ENCODE measurements at regions not wholly inside any gene's neighbourhood (a gene's known extent, or its start where the extent isn't known, plus 50 kb on each side); places are given as distances from the start of the nearest gene placed in this dataset.
"Not testable (repeated sequence)": the region's sequence is repeated elsewhere in the genome, so short reads cannot be mapped to it uniquely, and the experiment has no call there.

GRCh38 chr2:67313536-67313935 is 83.6 kb upstream of the ETAA1 start:
- no peaks in the 10 kb centered on the region for H3K9me3 ChIP-seq (replicated peaks)
- H3K27ac ChIP-seq = no peak overlapping the region
- H3K4me1 ChIP-seq (replicated peaks) = peaks cover 19% of the 10 kb centered on the region
- no peaks in the 10 kb centered on the region for H3K27me3 ChIP-seq (replicated peaks)
- H3K4me3 ChIP-seq = no peak overlapping the region
- H3K36me3 ChIP-seq = no peaks in the 10 kb centered on the region
- no peak for DNase-seq (ENCODE audit: low read depth in 1 of 2, low spot score in 2 of 2)

DNA sequence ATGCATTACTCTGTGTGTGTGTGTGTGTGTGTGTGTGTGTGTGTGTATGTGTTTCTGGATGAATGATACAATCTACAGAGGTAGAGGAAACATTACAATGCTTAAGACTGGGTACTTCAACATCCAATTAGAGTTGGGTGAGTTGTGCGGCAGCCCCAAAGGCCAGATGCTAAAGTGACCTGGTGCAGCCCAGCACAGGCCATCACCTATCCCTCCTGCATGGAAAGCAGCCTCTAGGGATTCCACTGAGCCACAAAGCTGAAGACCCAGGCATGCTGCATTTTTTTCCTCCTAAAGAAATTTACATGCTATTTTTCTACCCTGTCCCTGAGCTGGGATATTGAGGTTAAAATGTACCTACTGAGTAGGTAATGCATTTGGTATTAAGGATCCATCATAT is 79.1 kb upstream of the ETAA1 start:
- H3K4me3 ChIP-seq = no peak overlapping the region
- peaks cover 15% of the 10 kb centered on the region for H3K4me1 ChIP-seq (replicated peaks)
- H3K9me3 ChIP-seq (replicated peaks) = no peaks in the 10 kb centered on the region
- H3K27me3 ChIP-seq (replicated peaks) = no peaks in the 10 kb centered on the region
- no peak for DNase-seq (ENCODE audit: low read depth in 1 of 2, low spot score in 2 of 2)
- no peak overlapping the region for H3K27ac ChIP-seq
- no peaks in the 10 kb centered on the region for H3K36me3 ChIP-seq

DNA sequence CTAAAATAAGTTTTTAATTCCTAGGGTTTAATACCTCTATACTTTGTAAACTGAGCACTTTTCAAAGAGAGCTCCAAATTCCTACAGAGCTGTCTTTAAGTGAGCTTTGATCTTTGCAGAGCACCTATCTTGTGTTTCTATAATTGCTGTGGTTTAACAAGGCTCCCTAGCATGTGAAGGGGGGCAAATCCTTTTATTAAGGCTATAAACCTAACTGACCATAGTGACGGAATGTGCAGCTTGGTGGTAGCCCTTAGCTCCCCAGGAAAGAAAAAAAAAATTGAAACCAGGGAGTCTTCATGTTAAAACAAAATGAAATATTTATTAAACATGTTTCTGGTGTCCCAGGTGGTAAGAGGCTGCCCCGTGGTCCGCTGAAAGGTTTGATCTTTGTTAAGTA is 78.6 kb upstream of the ETAA1 start:
- no peak for DNase-seq (ENCODE audit: low read depth in 1 of 2, low spot score in 2 of 2)
- H3K9me3 ChIP-seq (replicated peaks) = no peaks in the 10 kb centered on the region
- H3K27ac ChIP-seq = no peak overlapping the region
- no peaks in the 10 kb centered on the region for H3K27me3 ChIP-seq (replicated peaks)
- no peak overlapping the region for H3K4me3 ChIP-seq
- H3K36me3 ChIP-seq = no peaks in the 10 kb centered on the region
- H3K4me1 ChIP-seq (replicated peaks) = peaks cover 15% of the 10 kb centered on the region

DNA sequence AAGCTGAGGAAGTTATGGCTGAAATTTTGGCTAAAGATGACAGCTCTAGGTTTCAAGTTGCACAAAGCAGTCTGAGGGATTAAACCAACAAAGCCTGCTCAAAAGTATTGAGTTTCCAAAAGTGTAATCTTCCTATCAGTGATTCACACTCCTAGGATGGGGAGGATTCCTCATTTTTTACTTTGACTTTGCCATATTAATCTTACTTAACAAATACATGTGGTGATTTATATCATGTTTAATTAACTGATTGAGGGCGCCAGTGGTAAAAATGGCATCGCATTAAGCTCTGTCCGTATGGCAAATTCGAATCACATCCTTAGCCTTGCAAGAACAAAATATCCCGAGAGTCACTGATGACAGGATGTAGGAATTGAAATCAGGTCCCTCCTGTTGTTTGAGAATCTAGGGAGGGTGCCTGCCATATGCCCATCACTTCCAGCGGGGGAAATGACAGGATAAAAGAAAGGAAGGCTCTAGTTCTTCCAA is 78.1 kb upstream of the ETAA1 start:
- no peak overlapping the region for H3K4me3 ChIP-seq
- no peaks in the 10 kb centered on the region for H3K36me3 ChIP-seq
- peaks cover 15% of the 10 kb centered on the region for H3K4me1 ChIP-seq (replicated peaks)
- no peaks in the 10 kb centered on the region for H3K9me3 ChIP-seq (replicated peaks)
- DNase-seq (ENCODE audit: low read depth in 1 of 2, low spot score in 2 of 2) = no peak
- no peak overlapping the region for H3K27ac ChIP-seq
- no peaks in the 10 kb centered on the region for H3K27me3 ChIP-seq (replicated peaks)

- H3K9me3 ChIP-seq (replicated peaks) = no peaks in the 10 kb centered on the region
- DNase-seq (ENCODE audit: low read depth in 1 of 2, low spot score in 2 of 2) = peak in 1 of 2 experiments; percentile 32
- H3K36me3 ChIP-seq = no peaks in the 10 kb centered on the region
- H3K27ac ChIP-seq = 0 out of 2 replicates have a peak overlapping the region, but pooled peaks have one; percentile 2
- no peak overlapping the region for H3K4me3 ChIP-seq
- H3K27me3 ChIP-seq (replicated peaks) = no peaks in the 10 kb centered on the region
- peaks cover 15% of the 10 kb centered on the region for H3K4me1 ChIP-seq (replicated peaks)
These were observed 76.1 kb upstream of the ETAA1 start for GRCh38 chr2:67320861-67321587.

GRCh38 chr2:67321588-67321903 is 75.6 kb upstream of the ETAA1 start:
- Histone ChIP-seq H3K27me3 (replicated peaks) (no peaks in the 10 kb centered on the region), H3K4me3 (no peak overlapping the region), H3K9me3 (replicated peaks) (no peaks in the 10 kb centered on the region), H3K36me3 (no peaks in the 10 kb centered on the region), H3K4me1 (replicated peaks) (peaks cover 15% of the 10 kb centered on the region), H3K27ac (no peak overlapping the region)
- no peak for DNase-seq (ENCODE audit: low read depth in 1 of 2, low spot score in 2 of 2)

DNA sequence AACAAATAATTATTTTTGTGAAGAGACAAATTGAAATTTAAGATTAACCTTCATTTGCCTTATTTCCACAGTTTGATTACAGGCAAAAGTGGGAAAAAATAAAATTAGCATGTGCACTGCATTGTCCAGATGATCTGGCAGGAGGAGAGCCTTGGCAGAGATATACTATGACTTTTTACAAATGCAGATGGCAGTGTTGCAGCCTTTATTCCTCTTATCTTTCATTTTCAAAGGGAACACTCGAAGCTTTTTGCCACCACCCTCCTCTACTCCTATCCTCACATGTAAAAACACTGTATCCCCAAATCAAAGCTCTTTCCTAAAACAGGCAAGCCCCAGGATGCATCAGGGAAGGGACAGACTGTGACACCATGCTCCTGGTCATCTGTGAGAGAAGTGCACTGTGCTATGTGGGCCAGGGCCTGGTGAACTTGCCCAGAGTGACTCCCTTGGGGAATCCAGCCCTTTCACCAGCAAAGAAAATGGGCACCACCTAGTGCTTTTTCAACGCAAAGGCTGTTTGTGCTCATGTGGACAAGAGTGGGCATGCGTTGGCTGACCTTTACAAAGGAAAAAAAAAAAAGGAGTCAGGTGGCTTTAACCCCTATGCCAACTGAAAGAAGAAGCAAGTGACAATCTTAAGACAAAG is 74.7 kb upstream of the ETAA1 start:
- no peak overlapping the region for H3K27ac ChIP-seq
- H3K27me3 ChIP-seq (replicated peaks) = no peaks in the 10 kb centered on the region
- H3K4me3 ChIP-seq = no peak overlapping the region
- no peaks in the 10 kb centered on the region for H3K36me3 ChIP-seq
- DNase-seq (ENCODE audit: low read depth in 1 of 2, low spot score in 2 of 2) = peak; percentile 58 to 63
- H3K9me3 ChIP-seq (replicated peaks) = no peaks in the 10 kb centered on the region
- peaks cover 15% of the 10 kb centered on the region for H3K4me1 ChIP-seq (replicated peaks)

DNA sequence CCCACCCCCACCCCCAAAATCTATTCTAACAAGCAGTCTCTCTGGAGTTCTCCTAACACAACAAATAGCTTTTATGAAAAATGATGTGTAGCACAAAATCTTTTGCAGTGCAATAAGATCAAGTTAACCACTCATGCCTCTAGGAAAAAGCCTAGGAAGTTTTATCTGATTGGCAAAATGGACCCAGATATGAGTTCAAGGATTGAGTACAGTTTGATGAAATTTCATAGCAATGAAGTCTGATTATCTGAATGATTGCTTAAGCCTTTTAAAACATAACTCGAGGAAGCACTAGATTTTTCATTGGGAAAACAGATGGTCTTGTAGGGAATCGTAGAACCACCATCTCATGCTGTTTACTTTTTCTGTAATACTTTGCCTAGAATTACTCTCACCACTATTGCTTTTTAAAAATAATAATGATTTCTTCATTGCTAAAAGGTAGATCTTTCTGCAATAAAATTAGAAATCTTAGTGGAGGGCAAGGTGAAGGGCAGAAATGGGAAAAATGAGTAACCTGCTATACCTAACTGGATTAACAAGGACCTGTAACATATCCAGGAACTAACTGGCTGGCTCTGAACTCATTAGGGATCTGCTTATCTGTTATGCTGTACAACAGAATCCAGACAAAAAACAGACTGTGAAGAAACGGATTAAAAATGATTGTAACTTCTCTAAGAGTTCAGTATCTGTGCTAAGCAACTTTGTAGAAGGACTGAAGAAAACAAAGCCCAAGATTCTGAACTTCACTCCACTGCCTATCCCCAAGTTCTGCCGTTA is 73.7 kb upstream of the ETAA1 start:
- Histone ChIP-seq H3K4me1 (replicated peaks) (peaks cover 15% of the 10 kb centered on the region), H3K27ac (no peak overlapping the region), H3K9me3 (replicated peaks) (no peaks in the 10 kb centered on the region), H3K4me3 (no peak overlapping the region), H3K36me3 (no peaks in the 10 kb centered on the region), H3K27me3 (replicated peaks) (no peaks in the 10 kb centered on the region)
- no peak for DNase-seq (ENCODE audit: low read depth in 1 of 2, low spot score in 2 of 2)

DNA sequence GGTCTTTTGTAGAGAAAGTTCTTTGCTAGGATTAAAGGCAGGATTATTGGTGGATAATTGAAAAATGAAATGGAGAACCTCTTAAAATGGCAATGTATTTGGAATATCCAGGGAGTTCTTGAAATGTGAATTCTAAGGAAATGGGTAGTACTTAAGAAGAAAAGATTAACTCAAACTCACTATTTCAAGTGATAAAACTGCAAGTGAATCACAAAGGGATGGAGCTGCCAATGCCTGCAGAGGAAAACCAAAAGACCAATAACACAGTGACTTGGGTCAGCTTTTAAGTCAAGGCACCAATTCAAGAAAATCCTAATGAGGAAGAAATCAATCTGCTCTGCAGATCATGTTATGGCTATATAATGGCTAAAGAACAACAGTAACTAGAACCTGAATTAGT is 67.6 kb upstream of the ETAA1 start:
- H3K27me3 ChIP-seq (replicated peaks) = no peaks in the 10 kb centered on the region
- no peak overlapping the region for H3K4me3 ChIP-seq
- H3K4me1 ChIP-seq (replicated peaks) = no peaks in the 10 kb centered on the region
- no peaks in the 10 kb centered on the region for H3K9me3 ChIP-seq (replicated peaks)
- no peak for DNase-seq (ENCODE audit: low read depth in 1 of 2, low spot score in 2 of 2)
- H3K36me3 ChIP-seq = no peaks in the 10 kb centered on the region
- H3K27ac ChIP-seq = no peak overlapping the region

DNA sequence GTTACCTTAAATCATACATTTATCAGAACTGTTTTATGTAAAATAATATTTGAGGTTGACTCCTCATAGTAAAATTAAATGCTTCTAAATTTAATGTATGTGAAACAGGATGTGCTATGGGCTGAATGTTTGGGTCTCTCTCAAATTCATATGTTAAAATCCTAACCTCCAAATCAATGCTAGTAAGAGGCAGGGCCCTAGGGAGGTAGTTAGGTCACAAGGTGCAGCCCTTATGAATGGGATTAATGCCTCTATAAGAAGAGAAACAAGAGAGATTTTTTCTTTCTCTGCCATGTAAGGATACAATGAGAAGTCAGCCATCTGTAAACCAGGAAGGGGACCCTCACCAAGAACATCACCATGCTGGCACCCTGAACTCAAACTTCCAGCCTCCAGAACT is 67.2 kb upstream of the ETAA1 start:
- H3K9me3 ChIP-seq (replicated peaks) = no peaks in the 10 kb centered on the region
- H3K27ac ChIP-seq = no peak overlapping the region
- DNase-seq (ENCODE audit: low read depth in 1 of 2, low spot score in 2 of 2) = no peak
- H3K27me3 ChIP-seq (replicated peaks) = no peaks in the 10 kb centered on the region
- no peak overlapping the region for H3K4me3 ChIP-seq
- H3K4me1 ChIP-seq (replicated peaks) = no peaks in the 10 kb centered on the region
- no peaks in the 10 kb centered on the region for H3K36me3 ChIP-seq

DNA sequence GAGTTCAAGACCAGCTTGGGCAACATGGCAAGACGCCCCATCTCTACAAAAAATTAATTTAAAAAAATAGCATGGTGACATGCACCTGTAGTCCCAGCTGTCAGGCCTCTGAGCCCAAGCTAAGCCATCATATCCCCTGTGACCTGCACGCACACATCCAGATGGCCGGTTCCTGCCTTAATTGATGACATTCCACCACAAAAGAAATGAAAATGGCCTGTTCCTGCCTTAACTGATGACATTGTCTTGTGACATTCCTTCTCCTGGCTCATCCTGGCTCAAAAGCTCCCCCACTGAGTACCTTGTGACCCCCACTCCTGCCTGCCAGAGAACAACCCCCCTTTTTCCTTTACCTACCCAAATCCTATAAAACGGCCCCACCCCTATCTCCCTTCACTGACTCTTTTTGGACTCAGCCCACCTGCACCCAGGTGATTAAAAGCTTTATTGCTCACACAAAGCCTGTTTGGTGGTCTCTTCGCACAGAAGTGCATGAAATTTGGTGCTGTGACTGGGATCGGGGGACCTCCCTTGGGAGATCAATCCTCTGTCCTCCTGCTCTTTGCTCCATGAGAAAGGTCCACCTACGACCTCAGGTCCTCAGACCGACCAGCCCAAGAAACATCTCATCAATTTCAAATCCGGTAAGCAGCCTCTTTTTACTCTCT is 65.6 kb upstream of the ETAA1 start:
- not testable (repeated sequence) for H3K27me3 ChIP-seq (replicated peaks); H3K27ac ChIP-seq; H3K4me1 ChIP-seq (replicated peaks); H3K36me3 ChIP-seq; DNase-seq (ENCODE audit: low read depth in 1 of 2, low spot score in 2 of 2); H3K4me3 ChIP-seq; H3K9me3 ChIP-seq (replicated peaks)

GRCh38 chr2:67337903-67338302 is 59.2 kb upstream of the ETAA1 start:
- no peaks in the 10 kb centered on the region for H3K9me3 ChIP-seq (replicated peaks)
- H3K4me1 ChIP-seq (replicated peaks) = no peaks in the 10 kb centered on the region
- no peaks in the 10 kb centered on the region for H3K27me3 ChIP-seq (replicated peaks)
- H3K27ac ChIP-seq = no peak overlapping the region
- no peak for DNase-seq (ENCODE audit: low read depth in 1 of 2, low spot score in 2 of 2)
- H3K4me3 ChIP-seq = no peak overlapping the region
- no peaks in the 10 kb centered on the region for H3K36me3 ChIP-seq

DNA sequence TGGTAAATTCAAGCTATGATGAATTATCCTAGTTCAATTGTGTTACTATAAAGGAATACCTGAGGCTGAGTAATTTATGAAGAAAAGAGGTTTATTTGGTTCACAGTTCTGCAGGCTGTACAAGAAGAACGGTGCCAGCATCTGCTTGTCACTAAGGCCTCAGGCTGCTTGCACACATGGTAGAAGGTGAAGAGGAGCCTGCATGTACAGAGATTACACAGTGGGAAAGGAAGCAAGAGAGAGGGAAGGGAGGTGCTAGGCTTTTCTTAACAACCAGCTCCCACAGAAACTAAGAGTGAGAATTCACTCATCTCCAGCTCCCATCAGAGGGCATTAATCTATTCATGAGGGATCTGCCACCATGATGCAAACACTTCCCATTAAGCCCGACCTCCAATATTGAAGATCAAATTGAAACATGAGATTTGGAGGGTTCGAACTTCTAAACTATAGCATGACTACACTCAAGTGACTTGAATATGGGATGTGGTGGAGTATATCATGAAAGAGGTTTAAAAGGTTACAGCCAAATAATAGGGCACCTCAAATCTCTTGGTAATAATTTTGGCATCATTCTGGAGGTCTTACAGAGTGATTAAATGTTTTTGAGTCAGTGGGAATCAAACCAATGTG is 58.4 kb upstream of the ETAA1 start:
- Histone ChIP-seq H3K27ac (no peak overlapping the region), H3K4me3 (no peak overlapping the region), H3K36me3 (no peaks in the 10 kb centered on the region), H3K27me3 (replicated peaks) (no peaks in the 10 kb centered on the region), H3K9me3 (replicated peaks) (no peaks in the 10 kb centered on the region), H3K4me1 (replicated peaks) (no peaks in the 10 kb centered on the region)
- DNase-seq (ENCODE audit: low read depth in 1 of 2, low spot score in 2 of 2) = no peak
